Fibroblast of peridontal ligament (primary cell): ENCODE measurements at regions not wholly inside any gene's neighbourhood (a gene's known extent, or its start where the extent isn't known, plus 50 kb on each side); places are given as distances from the start of the nearest gene placed in this dataset.

Source experiments
- DNase-seq: peaks from one replicate; pipeline ENCODE4 v3.0.0-alpha.2; 2010; ENCODE audit errors: extremely low read depth

DNA sequence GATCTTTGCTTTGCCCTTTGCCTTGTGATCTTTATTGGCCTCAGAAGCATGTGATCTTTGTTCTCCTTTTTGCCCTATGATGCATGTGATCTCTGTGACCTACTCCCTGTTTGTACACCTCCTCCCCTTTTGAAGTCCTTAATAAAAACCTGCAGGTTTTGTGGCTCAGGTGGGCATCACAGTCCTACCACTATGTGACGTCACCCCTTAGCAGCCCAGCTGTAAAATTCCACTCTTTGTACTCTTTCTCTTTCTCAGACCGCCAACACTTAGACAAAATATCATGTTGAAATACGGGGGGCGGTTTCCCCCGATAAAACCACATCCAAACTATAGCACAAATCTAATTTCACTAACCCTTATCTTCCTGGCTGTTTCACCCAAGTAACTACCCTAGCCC is 76.7 kb upstream of the RAPGEF4 start:
- DNase-seq, result no peak

DNA sequence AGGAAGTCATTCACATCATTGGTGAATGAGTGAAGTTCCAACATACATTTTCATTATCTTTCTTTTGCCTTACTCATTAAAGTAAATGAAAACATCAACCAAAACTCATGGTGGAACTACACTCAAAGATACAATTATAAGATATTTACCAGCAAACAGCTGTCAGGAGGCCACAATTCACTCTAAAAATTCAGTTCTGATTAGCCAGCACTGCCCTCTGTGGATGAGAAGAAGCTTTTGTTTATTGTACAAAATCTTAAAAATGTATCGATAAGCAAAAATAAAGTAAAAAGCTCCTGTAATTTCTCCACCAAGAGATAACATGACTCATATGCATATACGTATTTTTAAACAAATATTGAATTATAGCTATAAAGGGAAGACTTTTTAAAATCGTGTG is 73.5 kb upstream of the RAPGEF4 start:
- DNase-seq, result no peak

DNA sequence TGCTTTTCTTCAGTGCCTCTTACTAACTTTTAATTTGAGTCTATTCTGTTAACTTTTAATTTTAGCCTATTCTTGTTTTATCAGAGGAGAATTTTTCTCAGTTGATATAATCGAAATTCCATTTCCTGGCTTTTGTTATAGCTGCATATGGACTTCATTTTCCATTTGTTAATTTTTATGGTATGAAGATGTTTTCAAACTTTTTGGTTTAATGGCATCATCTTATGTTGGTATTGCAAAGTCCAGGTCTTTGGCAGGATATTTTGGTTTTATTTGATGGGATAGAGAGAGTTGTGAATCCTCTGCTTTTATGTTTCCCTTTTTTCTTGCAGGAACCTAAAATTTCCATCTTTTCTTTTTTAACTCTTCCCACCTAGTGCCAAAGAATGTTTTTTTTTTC is 70.9 kb upstream of the RAPGEF4 start:
- DNase-seq, result peak; percentile 67

DNA sequence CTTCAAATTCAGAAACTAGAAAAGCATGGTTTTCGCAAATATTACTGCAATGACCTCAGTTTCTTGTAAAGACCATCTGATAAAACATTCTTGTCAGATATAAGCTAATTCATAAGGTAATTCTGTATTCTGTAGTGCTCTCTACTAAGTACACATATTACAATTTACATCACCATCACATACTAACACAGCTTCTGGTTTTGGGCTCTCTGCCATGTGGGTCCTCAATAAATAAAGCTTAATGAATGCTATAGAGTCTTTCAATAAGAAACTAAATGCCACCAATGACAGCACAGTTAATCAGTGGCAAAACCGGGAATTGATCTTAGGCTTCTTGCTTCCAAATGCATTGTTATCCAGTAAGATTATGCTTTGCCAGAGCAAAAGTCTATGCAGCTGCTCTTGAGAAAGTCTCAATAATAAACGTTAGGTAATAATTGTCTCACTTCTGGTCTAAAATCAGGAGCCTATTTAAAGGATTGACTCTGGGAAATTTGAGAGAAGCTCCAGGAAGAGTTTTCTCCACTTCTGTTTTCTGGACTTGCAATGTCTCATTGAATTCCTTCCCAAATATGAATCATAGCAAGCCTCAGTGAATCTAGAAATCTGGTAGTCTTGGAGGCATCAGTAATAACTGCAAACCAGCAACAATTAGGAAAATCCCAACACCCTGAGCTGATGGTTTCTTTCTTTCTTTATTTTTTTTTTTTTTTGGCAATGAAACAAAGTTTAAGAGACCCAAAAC is 67.9 kb upstream of the RAPGEF4 start:
- peak; percentile 64 for DNase-seq

DNA sequence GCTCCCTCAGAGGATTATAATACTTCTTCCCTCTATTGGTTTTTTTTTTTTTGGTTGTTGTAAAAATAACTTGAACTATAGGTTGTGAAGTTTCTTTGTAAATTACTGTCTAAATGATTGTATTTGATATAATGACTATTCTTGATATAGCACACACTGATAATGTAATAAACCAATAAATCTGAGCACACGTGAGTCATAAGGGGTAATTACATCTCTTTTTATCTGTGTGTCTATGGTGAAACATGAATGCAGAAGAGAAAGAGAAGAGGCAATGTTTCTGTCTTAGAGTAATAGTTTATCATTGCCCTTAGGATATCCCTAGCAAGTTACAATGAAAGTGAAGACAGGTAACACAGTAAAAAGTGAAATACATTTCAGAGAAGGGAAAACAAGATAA is 64.1 kb upstream of the RAPGEF4 start:
- no peak for DNase-seq

DNA sequence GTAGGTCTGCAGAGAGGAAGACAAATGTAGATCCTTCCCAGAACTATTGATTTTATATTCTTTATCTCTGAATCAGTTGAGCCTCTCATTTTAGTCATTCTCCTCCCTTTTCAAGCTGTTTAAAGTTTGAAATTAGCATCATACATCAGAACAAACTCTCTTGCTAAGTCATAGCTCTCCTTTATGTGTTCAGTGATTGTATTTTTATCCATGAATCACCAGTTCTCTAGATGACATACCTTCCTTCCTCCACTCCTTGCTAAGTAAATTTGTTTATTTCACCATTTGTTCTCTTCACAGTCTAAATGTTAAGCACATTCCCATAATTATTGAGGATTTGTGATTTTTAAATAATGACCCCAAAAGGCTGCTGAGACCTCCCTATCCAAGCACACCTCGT is 63.5 kb upstream of the RAPGEF4 start:
- DNase-seq, result peak; percentile 33

DNA sequence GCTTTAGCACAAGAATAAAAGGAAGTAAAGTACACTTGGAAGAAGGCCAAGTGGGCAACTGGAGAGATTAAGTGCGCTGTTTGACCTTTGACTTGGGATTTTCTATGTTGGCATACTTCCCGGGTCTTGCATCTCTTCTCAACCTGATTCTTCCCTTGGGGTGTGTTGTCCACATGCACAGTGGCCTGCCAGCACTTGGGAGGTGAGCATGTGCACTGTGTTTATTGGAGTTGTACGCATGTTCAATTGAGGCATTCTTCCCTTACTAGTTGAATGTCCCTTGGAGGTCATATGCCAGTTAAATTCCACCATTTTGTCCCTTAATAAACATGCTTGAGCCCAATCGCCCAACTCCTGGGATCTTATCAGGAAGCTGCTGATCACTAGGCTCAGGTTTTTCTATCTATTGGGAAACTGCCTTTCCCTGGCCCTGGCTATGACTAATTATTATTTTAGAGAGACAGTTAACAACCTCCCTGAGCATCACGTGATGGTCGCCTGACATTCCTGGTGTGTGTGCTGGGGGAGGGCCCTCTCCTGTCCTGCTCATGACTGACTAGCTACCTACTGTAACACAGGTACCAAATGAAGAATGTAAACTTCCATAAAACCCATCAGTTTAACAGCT is 62.5 kb upstream of the RAPGEF4 start:
- DNase-seq, result no peak

DNA sequence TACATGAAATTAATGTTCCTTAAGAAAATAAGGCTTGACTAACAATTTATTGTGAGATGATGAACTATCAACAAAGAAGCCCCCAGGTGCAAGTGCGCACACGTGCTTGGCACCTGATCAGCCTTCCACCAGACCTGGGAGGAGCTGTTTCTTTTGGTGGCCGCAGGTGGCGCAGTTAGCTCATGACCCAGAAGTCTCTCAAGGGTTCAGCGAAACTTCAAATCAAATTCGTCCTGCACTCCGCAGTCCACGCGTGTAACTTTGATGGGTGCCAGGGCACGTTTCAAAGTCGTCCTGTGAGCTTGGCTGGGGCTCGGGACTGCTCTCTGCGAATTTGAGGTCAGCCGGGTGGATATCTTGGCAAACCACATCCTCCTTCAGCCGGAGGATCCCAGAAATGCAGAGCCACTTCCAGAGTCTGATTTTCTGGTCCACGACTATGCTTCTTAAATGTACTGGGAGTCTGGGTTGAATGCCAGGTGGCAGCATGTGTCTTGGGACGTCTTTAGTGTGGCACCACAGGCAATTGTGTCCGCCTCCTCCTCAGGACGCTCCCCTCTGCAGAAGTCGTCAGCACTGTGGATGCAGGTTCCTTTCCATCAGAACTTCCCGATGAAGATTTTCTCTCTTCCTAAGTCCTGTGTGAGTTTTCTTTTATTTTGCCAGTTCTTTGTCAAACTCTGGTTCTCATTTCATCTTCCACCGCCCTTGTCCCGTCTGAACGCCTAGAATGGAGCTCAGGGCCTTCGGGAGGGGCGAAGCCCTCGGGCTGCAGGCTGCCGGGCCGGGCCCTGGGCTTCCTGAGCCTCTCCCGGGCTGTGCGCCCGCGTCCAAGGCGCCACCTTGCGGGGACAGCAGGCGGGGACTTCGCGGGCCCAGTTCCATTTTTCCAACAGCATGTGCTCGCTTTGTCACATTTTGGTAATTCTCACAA is 61.3 kb upstream of the RAPGEF4 start:
- peak; percentile 35 for DNase-seq

DNA sequence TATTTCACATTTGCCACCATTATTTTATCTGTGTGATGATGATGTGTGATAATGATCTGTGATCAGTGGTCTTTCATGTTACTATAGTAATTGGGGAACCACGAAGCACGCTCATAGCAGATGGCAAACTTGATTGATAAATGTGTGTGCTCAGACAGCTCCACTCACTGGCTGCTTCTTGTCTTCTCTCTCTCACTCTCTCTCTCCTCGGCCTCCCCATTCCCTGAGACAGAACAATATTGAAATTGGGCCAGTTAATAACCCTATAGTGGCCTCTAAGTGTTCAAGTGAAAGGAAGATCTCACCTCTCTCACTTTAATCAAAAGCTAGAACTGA is 60.7 kb upstream of the RAPGEF4 start:
- no peak for DNase-seq

DNA sequence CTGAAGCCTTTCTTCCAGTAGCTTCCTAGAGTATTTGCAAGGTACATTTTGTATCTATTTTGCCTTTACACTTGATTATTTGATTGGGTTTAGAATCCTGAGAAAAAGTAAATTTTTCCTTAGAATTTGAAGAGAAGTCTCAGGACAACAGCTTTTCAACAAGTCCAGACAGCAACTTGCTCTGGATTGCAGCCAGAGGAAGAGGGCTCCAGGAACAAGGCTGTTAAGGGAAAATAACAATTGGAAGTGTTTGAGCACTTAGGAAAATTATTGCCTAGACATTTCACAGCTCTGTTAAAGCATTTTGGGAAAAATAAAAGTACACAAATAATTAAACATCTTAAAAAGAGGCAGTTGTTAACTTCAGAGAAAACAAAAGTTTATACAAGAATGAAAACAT is 58.3 kb upstream of the RAPGEF4 start:
- DNase-seq, result peak; percentile 22

DNA sequence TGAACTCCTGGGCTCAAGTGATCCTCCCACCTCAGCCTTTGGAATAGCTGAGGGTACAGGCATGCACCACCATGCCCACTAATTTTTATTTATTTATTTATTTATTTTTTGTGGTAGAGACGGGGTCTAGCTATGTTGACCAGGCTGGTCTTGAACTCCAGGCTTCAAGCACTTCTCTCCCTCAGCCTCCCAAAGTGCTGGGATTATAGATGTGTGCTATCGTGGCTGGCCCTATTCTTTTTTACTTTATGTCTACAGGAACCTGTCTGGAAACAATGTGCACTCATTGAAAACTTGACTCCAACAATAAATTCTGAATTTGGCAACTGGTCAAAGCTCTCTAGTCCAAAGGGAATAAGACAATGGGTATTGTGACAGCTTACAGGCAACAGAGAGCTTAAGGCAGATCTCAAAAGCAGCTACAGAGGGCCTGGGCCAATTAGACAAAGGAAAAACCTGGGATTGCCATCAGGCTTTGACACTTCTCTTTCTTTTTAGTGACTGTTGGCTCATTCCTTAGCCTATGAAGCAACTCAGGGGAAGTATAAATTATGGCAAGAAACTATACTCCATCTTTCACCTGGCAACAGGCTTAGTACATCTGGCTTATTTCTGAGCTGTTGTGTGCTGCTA is 55.1 kb upstream of the RAPGEF4 start:
- no peak for DNase-seq

DNA sequence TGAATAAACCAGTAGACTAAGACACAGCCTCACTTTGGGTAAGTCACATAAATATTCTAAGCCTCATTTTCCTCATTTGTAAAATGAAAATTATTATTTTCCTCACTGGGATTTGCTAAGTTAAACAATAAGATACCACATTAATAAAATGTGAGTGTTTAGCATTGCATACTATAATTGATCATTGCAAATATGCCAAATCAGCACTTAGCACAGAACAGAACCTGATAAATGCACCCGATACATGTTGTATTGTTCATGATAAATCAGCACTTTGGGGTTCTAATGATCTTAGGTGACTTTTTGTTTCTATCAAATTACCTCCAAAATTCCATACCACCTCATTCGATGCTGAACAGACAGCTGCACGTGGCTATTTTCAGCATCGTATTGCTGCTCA is 50.2 kb upstream of the RAPGEF4 start:
- DNase-seq, result no peak
